ENCODE measurements at regions not wholly inside any gene's neighbourhood (a gene's known extent, or its start where the extent isn't known, plus 50 kb on each side); places are given as distances from the start of the nearest gene placed in this dataset.
A peak's percentile ranks its signal among the peaks of the same experiment; 100 is the strongest.

- TF ChIP-seq CTCF (IDR thresholded peaks at IDR 0.05; ENCODE audit: unreplicated experiment), result no peak
- Mint-ChIP-seq H3K4me1 (ENCODE audit: low read depth) (no peaks in the 10 kb centered on the region), H3K36me3 (ENCODE audit: insufficient read depth) (no peaks in the 10 kb centered on the region), H3K4me3 (ENCODE audit: low read depth) (no peak overlapping the region), H3K27ac (no peak overlapping the region), H3K27me3 (peaks cover 14% of the 10 kb centered on the region), H3K9me3 (ENCODE audit: low read depth) (no peaks in the 10 kb centered on the region)
- DNase-seq (ENCODE audit: low spot score, unreplicated experiment), result no peak
Measured at GRCh38 chr2:235135195-235135965, 183.6 kb downstream of the SH3BP4 start.

- H3K36me3 Mint-ChIP-seq (ENCODE audit: insufficient read depth), result no peaks in the 10 kb centered on the region
- no peaks in the 10 kb centered on the region for H3K9me3 Mint-ChIP-seq (ENCODE audit: low read depth)
- peak; percentile 62 for DNase-seq (ENCODE audit: low spot score, unreplicated experiment)
- no peak overlapping the region for H3K4me3 Mint-ChIP-seq (ENCODE audit: low read depth)
- H3K27ac Mint-ChIP-seq, result no peak overlapping the region
- TF ChIP-seq CTCF (IDR thresholded peaks at IDR 0.05; ENCODE audit: unreplicated experiment), result peak; percentile 83
- peaks cover 14% of the 10 kb centered on the region for H3K27me3 Mint-ChIP-seq
- H3K4me1 Mint-ChIP-seq (ENCODE audit: low read depth), result no peaks in the 10 kb centered on the region
Measured at GRCh38 chr2:235135990-235136561, 184.3 kb downstream of the SH3BP4 start.

- peaks cover 5% of the 10 kb centered on the region for H3K4me1 Mint-ChIP-seq (ENCODE audit: low read depth)
- no peak for TF ChIP-seq CTCF (IDR thresholded peaks at IDR 0.05; ENCODE audit: unreplicated experiment)
- H3K9me3 Mint-ChIP-seq (ENCODE audit: low read depth), result no peaks in the 10 kb centered on the region
- H3K27ac Mint-ChIP-seq, result no peak overlapping the region
- no peak for DNase-seq (ENCODE audit: low spot score, unreplicated experiment)
- no peaks in the 10 kb centered on the region for H3K36me3 Mint-ChIP-seq (ENCODE audit: insufficient read depth)
- peaks cover 7% of the 10 kb centered on the region for H3K27me3 Mint-ChIP-seq
- H3K4me3 Mint-ChIP-seq (ENCODE audit: low read depth), result no peak overlapping the region
Measured at GRCh38 chr2:235138339-235138738, 186.5 kb downstream of the SH3BP4 start.

- Mint-ChIP-seq H3K27me3 (peaks cover 13% of the 10 kb centered on the region), H3K4me3 (ENCODE audit: low read depth) (no peak overlapping the region), H3K9me3 (ENCODE audit: low read depth) (no peaks in the 10 kb centered on the region), H3K4me1 (ENCODE audit: low read depth) (peaks cover 5% of the 10 kb centered on the region), H3K27ac (no peak overlapping the region), H3K36me3 (ENCODE audit: insufficient read depth) (no peaks in the 10 kb centered on the region)
- DNase-seq (ENCODE audit: low spot score, unreplicated experiment), result no peak
- TF ChIP-seq CTCF (IDR thresholded peaks at IDR 0.05; ENCODE audit: unreplicated experiment), result no peak
Measured at GRCh38 chr2:235139956-235140800, 188.4 kb downstream of the SH3BP4 start.

- H3K9me3 Mint-ChIP-seq (ENCODE audit: low read depth), result no peaks in the 10 kb centered on the region
- no peak overlapping the region for H3K4me3 Mint-ChIP-seq (ENCODE audit: low read depth)
- H3K4me1 Mint-ChIP-seq (ENCODE audit: low read depth), result peaks cover 5% of the 10 kb centered on the region
- H3K27ac Mint-ChIP-seq, result no peak overlapping the region
- TF ChIP-seq CTCF (IDR thresholded peaks at IDR 0.05; ENCODE audit: unreplicated experiment), result no peak
- H3K36me3 Mint-ChIP-seq (ENCODE audit: insufficient read depth), result no peaks in the 10 kb centered on the region
- peaks cover 10% of the 10 kb centered on the region for H3K27me3 Mint-ChIP-seq
- no peak for DNase-seq (ENCODE audit: low spot score, unreplicated experiment)
Measured at GRCh38 chr2:235140801-235141081, 188.9 kb downstream of the SH3BP4 start.
